ACHN (cell line): ENCODE measurements at regions not wholly inside any gene's neighbourhood (a gene's known extent, or its start where the extent isn't known, plus 50 kb on each side); places are given as distances from the start of the nearest gene placed in this dataset.
"Not testable (repeated sequence)": the region's sequence is repeated elsewhere in the genome, so short reads cannot be mapped to it uniquely, and the experiment has no call there.

Experiments used
- DNase-seq: peaks from one replicate; pipeline ENCODE4 v3.0.0-alpha.2; 2015
- in situ Hi-C: cut with HindIII; loops from 2 replicates; pipeline ENCODE4 v1.10.0; 2017; ENCODE audit warnings: low sequenced_read_pairs, low pct_ligation_motif_present, low pct_unique_long_range_greater_than_20kb

DNA sequence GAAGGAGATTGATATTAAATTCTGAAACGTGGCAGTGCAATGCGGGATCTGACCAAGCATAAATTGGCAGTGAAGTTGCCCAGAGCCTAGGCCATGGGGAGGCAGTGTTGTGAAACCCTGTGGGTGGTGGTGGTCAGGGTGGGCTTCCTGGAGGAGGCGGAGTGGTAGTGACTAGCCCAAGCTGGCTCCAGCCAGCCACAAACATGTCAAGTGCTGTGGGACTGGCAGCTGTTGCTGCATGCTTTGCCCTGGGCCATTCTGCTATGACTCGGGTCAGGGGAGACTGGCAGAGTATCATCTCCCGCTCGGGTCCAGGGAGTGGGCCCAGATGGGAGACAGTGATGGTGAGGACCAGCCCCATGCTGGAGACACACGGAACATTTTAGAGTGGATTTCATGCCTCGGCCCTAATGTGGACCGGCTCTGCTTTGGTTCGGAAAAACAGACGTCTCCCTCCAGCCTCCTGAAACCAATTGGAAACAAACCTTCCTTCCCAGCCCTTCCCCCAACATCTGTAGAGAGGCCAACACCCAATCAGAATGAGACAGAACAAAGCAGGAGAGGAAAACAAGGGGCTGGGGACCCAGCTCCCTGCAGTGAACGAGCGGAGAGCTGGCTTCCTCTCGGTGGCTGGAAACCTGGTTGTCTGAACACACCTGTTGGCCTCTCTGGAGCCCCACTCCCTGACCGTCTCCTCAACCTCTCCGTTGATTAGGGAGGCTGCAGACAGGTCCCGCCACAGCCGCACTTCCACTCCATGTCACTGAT, 58.2 kb downstream of the TMEM270 start:
- in situ Hi-C loops = no loop called here
- DNase-seq = no peak

DNA sequence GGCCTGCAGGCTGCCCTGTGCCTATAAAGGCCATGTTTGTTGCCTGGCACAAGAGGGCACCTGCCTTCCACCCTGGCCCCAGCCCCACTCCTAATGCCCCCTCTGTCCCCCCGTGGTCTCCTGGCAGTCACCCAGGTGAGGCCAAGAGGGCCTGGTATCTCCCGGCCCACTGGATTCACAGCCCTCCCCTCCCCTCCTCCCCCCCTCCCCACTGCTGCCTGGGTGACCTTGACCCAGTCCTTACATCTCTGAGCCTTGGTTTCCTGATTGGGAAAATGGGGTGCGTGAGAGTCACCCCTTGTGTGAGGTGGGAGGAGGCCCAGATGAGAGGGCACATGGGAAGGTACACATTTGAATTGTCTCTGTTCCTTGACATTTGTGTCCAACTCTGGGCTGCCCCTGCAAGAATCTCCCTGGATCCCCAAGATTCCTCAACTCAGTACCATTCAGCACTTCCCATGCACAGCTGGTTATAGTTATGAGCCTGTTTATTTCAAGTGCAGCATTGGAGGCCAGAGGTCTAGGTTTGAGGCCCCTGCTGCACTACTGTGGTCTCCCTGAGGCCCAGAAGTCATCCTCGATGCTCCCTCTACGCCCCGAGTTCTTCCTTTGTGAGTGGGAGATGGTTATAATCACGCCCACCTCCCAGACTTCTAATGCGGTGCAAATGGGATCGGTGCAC, 58.9 kb downstream of the TMEM270 start:
- in situ Hi-C loops = no loop called here

DNA sequence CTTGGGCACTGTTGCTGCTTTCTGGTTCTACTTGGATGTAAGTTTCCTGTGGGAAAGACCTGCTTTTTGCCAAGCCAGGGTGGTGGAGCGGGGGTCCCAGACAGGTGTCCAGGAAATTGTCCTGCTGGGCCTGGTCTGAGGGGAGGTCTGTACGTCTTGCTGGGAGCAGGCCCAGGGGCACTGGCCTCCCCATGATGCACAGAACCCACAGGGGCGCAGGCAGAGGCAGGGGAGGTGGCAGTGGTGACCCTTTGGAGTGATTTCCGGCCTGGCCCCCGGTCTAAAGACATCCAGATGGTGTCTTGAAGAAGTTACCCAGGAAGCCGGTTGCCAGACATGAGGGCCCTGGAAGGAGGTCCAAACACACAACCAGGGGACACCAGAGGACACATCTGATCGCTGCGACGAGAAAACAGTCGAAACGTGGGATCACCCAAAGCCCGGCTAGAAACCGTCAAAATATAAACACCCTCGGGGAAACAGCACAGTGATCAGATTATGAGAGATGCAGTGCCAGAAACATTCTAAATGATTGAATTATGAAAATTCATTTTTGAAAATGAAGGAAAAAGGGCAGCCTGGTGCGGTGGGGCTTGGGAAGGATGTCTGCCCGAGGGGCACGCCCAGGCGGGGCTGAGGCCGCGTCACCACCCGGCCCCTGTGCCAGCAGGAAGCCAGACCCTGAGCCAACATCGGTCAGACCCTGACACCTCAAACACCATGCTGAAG, 59.6 kb downstream of the TMEM270 start:
- DNase-seq = no peak
- in situ Hi-C loops = no loop called here

More for the DNA sequence above, 58.9 kb downstream of the TMEM270 start:
- no peak for DNase-seq

DNA sequence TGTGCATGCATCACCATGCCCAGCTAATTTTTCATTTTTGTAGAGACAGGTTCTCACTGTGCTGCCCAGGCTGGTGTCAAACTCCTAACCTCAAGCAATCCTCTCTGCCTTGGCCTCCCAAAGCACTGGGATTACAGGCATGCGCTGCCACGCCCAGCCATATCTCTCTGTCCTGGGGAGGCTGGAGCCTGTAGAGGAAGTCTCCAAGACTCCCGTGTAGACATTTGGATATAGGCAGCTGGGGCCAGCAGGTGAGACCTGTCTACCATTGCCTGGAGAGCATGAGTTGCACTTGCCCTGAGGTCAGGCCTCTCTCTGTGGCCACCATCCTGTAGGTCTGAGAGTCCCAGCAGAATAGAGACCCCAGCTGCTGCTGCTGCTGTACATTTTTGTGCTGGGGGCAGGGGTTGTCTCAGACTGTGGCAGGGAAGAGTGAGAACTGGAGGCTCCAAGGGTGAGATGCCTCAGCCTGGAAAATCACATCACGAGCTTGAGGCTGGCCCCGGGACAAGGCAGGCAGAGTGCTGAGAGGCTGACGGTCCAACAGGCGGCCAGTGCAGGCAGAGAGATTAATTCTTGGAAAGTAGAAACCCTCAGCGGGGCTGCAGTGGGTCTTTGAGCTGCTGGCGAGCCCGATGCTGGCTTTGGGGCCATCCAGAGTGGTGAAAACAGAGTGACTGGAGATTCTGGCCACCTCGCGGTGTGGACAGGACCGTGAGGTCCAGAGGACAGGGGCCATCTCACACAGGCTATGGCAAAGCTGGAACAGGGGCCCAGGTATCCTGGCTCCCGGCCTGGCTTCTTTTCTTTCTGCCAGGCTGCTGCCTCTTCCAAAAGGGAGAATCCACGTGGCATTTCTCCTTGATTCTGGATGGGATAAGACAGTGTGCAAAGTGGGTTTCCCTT, 60.9 kb downstream of the TMEM270 start:
- in situ Hi-C loops = no loop called here

DNA sequence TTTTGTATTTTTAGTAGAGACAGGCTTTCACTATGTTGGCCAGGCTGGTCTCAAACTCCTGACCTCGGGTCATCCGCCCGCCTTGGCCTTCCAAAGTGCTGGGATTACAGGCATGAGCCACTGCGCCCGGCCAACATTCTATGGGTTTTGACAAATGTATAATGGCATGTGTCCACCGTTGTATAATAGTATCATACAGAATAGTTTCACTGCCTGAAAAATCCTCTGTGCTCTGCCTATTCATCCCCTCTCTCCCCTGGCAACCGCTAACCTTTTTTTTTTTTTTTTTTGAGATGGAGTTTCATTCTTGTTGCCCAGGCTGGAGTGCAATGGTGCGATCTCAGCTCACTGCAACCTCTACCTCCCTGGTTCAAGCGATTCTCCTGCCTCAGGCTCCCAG, 67.7 kb downstream of the TMEM270 start:
- in situ Hi-C loops, DNase-seq: not testable (repeated sequence)

More for the DNA sequence above, 60.9 kb downstream of the TMEM270 start:
- DNase-seq = no peak

DNA sequence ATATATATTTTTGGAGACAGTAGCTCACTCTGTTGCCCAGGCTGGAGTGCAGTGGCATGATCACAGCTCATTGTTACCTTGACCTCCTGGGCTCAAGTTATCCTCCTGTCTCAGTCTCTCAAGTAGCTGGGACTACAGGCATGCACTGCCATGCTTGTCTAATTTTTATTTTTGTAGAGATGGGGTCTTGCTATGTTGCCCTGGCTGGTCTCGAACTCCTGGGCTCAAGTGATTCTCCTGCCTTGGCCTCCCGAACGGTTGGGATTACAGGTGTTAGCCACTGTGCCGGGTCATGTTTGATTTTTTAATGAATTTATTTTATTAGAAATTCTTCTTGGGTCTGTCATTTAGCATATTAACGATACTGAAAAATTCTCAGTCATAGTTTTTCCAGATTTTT, 70.5 kb downstream of the TMEM270 start:
- no peak for DNase-seq
- in situ Hi-C loops = no loop called here

DNA sequence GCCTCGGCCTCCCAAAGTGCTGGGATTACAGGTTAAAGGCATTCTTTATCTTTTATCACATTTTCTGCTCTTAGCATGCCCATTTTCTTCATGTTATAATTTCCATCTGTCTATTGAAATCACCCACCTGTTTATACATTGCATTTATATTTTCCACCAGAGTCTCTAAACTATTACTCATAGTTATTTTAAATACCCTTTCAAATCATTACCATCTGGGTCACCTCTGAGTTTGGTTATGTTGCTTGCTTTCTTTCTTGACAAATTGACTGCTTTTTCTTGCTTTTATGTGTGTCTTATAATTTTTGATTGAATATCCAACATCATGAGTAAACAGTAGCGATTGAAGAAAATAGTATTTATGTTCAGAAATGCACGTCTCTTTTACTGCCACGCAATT, 71.4 kb downstream of the TMEM270 start:
- DNase-seq = no peak
- in situ Hi-C loops = no loop called here

DNA sequence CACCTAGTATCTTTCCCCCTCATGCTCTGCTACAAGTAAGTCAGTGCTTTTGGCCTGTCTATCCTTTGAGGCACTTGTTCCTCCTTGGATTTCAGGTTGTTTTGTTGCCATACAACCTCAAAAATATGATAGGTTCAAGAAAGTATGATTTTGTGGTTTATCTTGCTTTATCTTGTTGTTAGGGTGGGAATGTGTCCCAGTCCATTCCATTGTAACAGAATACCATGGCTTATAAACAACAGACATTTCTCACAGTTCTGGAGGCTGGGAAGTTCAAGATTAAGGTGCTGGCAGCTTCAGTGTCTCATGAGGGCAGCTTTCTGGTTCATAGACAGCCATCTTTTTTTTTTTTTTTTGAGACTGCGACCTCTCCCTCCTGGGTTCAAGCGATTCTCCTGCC, 72.1 kb downstream of the TMEM270 start:
- in situ Hi-C loops = no loop called here
- DNase-seq = no peak

DNA sequence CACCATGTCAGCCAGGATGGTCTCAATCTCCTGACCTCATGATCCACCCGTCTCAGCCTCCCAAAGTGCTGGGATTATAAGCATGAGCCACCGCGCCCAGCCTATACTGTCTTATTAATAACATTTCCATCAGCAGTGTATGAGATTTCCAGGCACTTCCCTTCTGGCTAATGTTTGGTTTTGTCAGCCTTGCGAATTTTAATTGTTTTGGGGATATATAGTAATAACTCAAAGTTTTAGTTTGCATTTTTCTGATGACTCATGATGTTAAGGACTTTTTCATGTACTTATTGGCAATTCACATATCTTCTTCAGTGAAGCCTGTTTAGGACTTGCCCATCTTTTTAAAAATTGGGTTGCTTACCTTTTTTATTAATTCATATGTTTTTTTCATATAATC, 76.0 kb downstream of the TMEM270 start:
- DNase-seq = no peak
- in situ Hi-C loops = no loop called here

DNA sequence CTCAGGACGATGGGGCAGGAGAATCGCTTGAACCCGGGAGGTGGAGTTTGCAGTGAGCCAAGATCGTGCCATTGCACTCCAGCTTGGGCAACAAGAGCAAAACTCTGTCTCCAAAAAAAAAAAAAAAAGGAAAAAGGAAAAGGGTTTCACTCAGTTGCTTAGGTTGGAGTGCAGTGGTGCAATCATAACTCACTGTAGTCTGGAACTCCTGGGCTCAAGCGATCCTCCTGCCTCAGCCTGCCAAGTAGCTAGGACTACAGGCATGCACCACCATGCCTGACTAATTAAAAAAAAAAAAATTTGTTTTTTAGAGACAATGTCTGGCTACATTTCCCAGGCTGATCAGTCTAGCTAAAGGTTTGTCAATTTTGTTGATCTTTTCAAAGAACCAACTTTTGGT, 76.7 kb downstream of the TMEM270 start:
- DNase-seq, in situ Hi-C loops: not testable (repeated sequence)

DNA sequence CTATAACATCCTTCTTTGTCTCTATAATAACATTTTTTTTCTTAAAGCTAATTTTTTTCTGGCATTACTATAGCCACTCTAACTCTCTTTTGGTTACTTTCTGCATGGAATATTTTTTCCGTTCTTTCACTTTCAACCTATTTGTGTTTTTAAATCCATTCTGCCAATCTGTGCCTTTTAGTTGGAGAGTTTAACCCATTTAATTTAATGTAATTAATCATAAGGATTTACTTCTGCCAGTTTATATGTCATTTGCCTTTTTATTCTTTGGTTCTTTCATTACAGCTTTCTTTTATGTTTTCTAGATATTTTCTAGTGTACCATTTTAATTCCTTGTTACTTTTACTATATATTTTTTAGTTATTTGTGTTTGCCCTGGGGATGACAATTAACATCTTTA, 78.6 kb downstream of the TMEM270 start:
- in situ Hi-C loops = no loop called here
- DNase-seq = no peak

DNA sequence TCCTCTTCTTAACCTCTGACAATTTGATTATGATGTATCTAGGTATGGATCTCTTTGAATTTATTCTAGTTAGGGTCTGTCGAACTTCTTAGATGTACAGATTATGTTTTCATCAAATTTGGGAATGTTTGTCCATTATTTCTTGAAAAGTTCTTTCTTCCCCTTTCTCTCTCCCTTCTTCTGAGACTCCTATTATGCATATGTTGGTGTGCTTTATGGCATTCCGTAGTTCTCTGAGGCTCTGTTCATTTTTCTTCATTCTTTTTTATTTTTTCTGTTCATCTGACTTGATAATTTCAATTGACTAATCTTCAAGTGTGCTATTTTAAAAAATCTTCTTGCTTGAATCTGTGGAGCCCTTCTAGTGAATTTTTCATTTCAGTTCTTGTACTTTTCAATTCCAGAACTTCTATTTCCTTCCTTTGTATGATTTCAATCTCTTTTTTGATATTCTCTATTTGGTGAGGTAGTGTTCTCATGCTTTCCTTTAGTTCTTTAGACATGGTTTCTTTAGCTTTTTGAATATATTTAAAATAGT, 79.8 kb downstream of the TMEM270 start:
- in situ Hi-C loops = no loop called here

DNA sequence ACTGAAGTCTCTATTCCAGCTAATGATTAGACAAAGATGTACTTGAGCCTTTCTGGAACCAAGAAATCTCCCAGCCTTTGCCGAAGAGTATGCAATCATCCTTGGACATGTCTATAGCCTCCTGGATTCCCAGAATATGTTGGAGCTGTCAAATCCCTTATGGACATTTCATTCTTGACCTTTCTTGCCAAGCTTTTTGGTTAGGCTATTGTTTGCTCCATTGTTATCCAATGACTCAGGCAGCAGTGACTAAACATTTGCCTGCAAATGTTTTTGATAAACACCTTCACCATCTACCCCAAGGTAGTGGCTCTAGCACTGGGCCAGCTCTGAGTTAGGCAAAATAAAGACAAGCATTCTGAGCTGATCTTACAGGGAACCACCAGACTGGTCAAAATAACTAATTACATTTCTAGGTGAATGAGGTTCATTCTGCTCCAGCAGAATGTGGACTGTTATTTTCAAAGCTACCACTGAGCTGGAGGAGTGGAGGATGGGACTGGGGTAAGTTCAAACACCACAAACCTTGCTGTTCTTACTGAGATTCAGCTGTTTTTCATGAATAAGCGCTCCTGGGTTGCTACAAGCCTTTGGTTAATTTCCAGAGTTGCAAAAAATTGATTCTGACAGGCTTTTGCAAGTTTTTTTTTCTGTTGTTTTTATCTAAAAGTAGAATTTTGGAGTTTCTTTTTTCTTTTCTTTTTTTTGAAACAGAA, 81.0 kb downstream of the TMEM270 start:
- peak; percentile 11 for DNase-seq
- in situ Hi-C loops = no loop called here

More for the DNA sequence above, 79.8 kb downstream of the TMEM270 start:
- no peak for DNase-seq

DNA sequence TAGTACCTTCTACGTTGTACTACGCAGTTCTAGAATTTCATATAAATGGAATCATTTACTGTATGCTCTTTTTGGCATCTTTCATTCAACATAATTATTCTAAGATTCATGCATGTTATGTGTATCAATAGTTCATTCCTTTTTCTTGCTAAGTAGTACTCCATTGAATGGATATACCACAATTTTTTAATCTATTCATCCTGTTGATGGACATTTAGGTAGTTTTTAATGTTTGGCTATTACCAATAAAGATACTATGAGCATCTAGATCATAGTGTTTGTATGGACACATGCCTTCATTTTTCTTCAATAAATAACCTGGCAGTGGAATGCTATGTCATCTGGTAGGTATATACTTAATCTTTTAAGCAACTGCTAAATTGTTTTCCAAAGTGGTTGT, 83.0 kb upstream of the ELN start:
- DNase-seq = no peak
- in situ Hi-C loops = no loop called here

DNA sequence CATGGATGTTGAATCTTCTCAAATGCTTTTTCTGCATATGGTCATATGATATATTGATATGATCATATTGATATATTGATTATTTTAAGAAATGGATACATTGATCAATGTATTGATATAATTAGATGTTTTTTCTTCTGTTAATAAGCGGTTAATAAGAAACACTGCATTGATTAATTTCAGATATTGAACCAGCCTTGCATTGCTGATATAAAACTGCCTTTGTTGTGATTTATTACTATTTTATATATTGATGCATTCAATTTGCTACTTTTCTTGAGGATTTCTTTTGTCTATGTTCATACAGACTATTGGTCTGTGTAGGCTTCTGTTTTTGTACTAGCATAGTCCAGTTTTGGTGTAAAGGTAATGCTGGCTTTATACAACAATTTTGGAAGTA, 79.7 kb upstream of the ELN start:
- no peak for DNase-seq
- in situ Hi-C loops = no loop called here

DNA sequence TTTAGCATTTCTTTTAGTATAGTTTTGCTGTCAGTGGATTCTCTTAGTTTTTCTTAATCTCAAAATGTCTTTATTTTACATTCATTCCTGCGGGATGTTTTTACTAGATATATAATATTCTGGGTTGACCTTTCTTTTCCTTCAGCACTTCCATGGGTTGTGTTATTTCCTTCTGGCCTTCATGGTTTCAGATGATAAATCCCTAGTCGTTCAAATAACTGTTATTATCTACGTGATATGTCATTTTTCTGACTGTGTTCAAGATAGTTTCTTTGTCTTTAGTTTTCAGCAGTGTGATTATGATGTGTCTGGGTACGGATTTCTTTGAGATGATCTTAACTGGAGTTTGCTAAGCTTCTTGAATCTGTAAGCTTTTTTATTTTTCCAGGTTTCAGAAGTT, 75.7 kb upstream of the ELN start:
- DNase-seq = no peak

DNA sequence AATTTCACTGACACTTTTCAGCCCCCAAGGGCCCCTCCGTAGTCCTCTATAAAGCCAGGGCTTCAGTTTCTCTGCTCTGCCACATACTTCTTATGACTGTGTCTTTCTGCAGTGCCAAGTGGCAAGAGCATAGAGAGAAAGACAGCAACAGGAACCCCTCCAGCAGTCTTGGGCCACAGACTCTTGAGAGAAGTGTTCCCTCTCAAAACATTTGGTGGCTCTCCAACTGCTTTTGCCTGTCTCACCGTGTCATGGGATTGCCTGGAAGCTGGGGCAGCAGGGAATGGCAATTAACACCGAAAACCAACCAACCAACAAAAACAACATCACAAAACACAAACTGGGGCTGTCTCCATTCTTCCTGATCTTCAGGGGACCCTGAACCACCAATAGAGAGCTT, 73.8 kb upstream of the ELN start:
- DNase-seq = no peak
- in situ Hi-C loops = no loop called here

More for the DNA sequence above, 75.7 kb upstream of the ELN start:
- in situ Hi-C loops = no loop called here

DNA sequence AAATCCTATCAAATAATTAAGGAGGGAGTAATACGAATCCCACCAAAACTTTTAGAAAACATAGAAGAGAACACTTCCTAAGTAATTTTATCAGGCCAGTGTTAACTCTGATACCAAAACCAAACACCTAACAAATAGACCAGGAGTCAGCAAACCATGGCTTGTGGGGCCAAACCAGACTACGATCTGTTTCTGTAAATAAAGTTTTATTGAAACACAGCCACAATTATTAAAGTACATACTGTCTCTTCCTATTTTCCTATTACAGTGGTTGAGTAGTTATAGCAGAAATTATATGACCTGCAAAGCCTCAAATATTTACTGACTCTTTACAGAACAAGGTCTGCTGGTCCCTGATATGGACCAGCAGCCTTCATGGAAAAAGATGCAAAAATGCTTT, 73.1 kb upstream of the ELN start:
- in situ Hi-C loops = no loop called here
- DNase-seq = no peak
